Activated B cell treated with CpG ODN at 0.5 μM for 24 hours (primary cell): ENCODE measurements at regions not wholly inside any gene's neighbourhood (a gene's known extent, or its start where the extent isn't known, plus 50 kb on each side); places are given as distances from the start of the nearest gene placed in this dataset.
"Not testable (repeated sequence)": the region's sequence is repeated elsewhere in the genome, so short reads cannot be mapped to it uniquely, and the experiment has no call there.

ENCODE experiments used
- ATAC-seq: fragments of 200-7000 bp; cut with Tn5 transposase; one replicate; pipeline ENCODE4 v1.10.0; 2021; ENCODE audit warnings: low read depth, mild to moderate bottlenecking, moderate library complexity
- CTCF ChIA-PET: fragments of 350-600 bp; sonication (Branson Sonifier 250); formaldehyde crosslinking; loops from one replicate; lab custom pipeline; 2021; ENCODE audit warnings: antibody characterized with exemption; lab: Charles Lee
- POLR2A ChIA-PET: fragments of 350-600 bp; sonication (Branson Sonifier 250); formaldehyde crosslinking; loops from one replicate; lab custom pipeline; 2021; ENCODE audit warnings: antibody characterized with exemption; lab: Charles Lee
- DNase-seq: peaks from one replicate; pipeline ENCODE4 v3.0.0; 2022
- H3K27ac Mint-ChIP-seq: one replicate; pipeline ENCODE4 v1.8.0; 2020; ENCODE audit warnings: mixed read lengths
- H3K27me3 Mint-ChIP-seq: one replicate; pipeline ENCODE4 v1.8.0; 2021; ENCODE audit warnings: mixed read lengths
- H3K36me3 Mint-ChIP-seq: one replicate; pipeline ENCODE4 v1.8.0; 2021; ENCODE audit warnings: low read depth, mixed read lengths
- H3K4me1 Mint-ChIP-seq: one replicate; pipeline ENCODE4 v1.8.0; 2021; ENCODE audit warnings: mixed read lengths
- H3K4me3 Mint-ChIP-seq: one replicate; pipeline ENCODE4 v1.8.0; 2020; ENCODE audit warnings: mild to moderate bottlenecking, mixed read lengths
- H3K9me3 Mint-ChIP-seq: one replicate; pipeline ENCODE4 v1.8.0; 2020; ENCODE audit warnings: mixed read lengths
- CTCF ChIP-seq: fragments of 200-600 bp; IDR thresholded peaks from one replicate; pipeline ENCODE4 v1.8.0; 2022; ENCODE audit warnings: antibody characterized with exemption, mild to moderate bottlenecking
- intact Hi-C: fragments of 100-400 bp; cut with micrococcal nuclease; formaldehyde crosslinking; loops from one replicate; pipeline ENCODE4 v1.15.1; 2024

DNA sequence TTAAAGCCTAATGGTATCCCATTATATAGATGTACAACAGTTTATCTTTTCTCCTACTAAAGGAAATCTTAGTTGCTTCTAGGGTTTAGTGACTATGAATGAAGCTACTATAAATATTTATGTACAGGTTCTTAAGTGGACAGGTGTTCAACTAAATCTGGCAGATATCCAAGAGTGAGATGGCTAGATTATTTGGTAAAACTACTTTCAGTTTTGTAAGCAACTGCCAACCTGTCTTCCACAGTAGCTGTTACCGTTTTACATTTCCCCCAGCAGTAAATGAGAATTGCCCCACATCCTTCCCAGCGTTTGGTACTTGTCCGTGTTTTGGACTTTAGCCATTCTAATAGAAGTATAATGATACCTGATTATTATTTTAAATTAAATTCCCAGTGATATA, 144.9 kb upstream of the MAGI2 start:
- no peaks in the 10 kb centered on the region for H3K4me1 Mint-ChIP-seq
- no peak for TF ChIP-seq CTCF
- no peaks in the 10 kb centered on the region for H3K9me3 Mint-ChIP-seq
- H3K27me3 Mint-ChIP-seq: no peaks in the 10 kb centered on the region
- no peak overlapping the region for H3K27ac Mint-ChIP-seq
- no peaks in the 10 kb centered on the region for H3K36me3 Mint-ChIP-seq
- ChIA-PET CTCF (no interaction called here), POLR2A (no interaction called here)
- H3K4me3 Mint-ChIP-seq: no peak overlapping the region
- ATAC-seq (no peak), DNase-seq (no peak)
- intact Hi-C loops: no loop called here

DNA sequence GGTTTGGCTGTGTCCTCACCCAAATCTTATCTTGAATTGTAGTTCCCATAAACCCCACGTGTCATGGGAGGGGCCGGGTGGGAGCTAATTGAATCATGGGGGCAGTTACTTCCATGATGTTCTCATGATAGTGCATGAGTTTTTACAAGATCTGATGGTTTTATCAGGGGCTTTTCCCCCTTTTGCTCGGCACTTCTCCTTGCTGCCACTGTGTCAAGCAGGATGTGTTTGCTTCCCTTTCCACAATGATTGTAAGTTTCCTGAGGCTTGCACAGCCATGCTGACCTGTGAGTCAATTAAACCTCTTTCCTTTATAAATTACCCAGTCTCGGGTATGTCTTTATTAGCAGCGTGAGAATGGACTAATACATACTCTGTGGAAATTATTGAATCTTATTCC, 141.2 kb upstream of the MAGI2 start:
- H3K27ac Mint-ChIP-seq, DNase-seq, H3K4me1 Mint-ChIP-seq, CTCF ChIA-PET, H3K27me3 Mint-ChIP-seq, H3K4me3 Mint-ChIP-seq, intact Hi-C loops, H3K9me3 Mint-ChIP-seq, POLR2A ChIA-PET, ATAC-seq, H3K36me3 Mint-ChIP-seq: not testable (repeated sequence)

GRCh38 chr7:79593866-79594301, 140.4 kb upstream of the MAGI2 start:
- H3K4me3 Mint-ChIP-seq: no peak overlapping the region
- ChIA-PET POLR2A (no interaction called here), CTCF (no interaction called here)
- H3K36me3 Mint-ChIP-seq: no peaks in the 10 kb centered on the region
- no peaks in the 10 kb centered on the region for H3K27me3 Mint-ChIP-seq
- intact Hi-C loops: no loop called here
- H3K4me1 Mint-ChIP-seq: no peaks in the 10 kb centered on the region
- no peak for TF ChIP-seq CTCF
- no peak for ATAC-seq
- no peak overlapping the region for H3K27ac Mint-ChIP-seq
- no peaks in the 10 kb centered on the region for H3K9me3 Mint-ChIP-seq
- no peak for DNase-seq

GRCh38 chr7:79590916-79591623, 137.6 kb upstream of the MAGI2 start:
- no peak overlapping the region for H3K27ac Mint-ChIP-seq
- no peaks in the 10 kb centered on the region for H3K9me3 Mint-ChIP-seq
- CTCF ChIA-PET: no interaction called here
- POLR2A ChIA-PET: no interaction called here
- ATAC-seq (no peak), DNase-seq (no peak)
- no peak overlapping the region for H3K4me3 Mint-ChIP-seq
- H3K4me1 Mint-ChIP-seq: no peaks in the 10 kb centered on the region
- H3K27me3 Mint-ChIP-seq: no peaks in the 10 kb centered on the region
- TF ChIP-seq CTCF: no peak
- intact Hi-C loops: no loop called here
- no peaks in the 10 kb centered on the region for H3K36me3 Mint-ChIP-seq

- no peaks in the 10 kb centered on the region for H3K9me3 Mint-ChIP-seq
- no peak for DNase-seq
- H3K27me3 Mint-ChIP-seq: no peaks in the 10 kb centered on the region
- ChIA-PET POLR2A (no interaction called here), CTCF (no interaction called here)
- no peak overlapping the region for H3K27ac Mint-ChIP-seq
- no peaks in the 10 kb centered on the region for H3K4me1 Mint-ChIP-seq
- ATAC-seq: no peak
- intact Hi-C loops: no loop called here
- no peak overlapping the region for H3K4me3 Mint-ChIP-seq
- TF ChIP-seq CTCF: no peak
- no peaks in the 10 kb centered on the region for H3K36me3 Mint-ChIP-seq
Observed at GRCh38 chr7:79590391-79590790, 136.9 kb upstream of the MAGI2 start.

DNA sequence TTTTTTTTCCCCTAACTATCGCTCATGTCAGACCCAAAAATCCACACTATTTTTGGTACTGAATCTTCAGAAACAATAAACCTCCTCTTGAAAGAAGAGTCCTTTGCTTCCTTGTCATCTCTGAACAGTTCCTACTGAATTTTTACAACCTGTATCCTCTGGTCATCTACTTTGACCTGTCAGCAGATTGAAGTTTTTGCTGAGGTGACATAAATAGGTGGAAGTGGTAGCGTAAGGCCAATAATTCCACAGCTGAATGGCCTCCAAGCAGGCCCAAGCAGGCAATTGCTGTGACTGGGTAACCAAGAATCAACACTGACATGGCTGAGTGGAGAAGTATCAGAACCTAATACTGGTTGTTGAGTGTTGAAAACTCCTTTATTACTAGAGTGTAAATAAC, 117.4 kb upstream of the MAGI2 start:
- ChIA-PET CTCF (no interaction called here), POLR2A (no interaction called here)
- Mint-ChIP-seq H3K4me3 (no peak overlapping the region), H3K9me3 (peaks cover 9% of the 10 kb centered on the region), H3K36me3 (no peaks in the 10 kb centered on the region), H3K4me1 (no peaks in the 10 kb centered on the region), H3K27me3 (no peaks in the 10 kb centered on the region), H3K27ac (no peak overlapping the region)
- TF ChIP-seq CTCF: no peak
- no peak for DNase-seq
- no peak for ATAC-seq
- intact Hi-C loops: no loop called here
